ENCODE measurements at regions not wholly inside any gene's neighbourhood (a gene's known extent, or its start where the extent isn't known, plus 50 kb on each side); places are given as distances from the start of the nearest gene placed in this dataset.

- TF ChIP-seq, protein P1, sequence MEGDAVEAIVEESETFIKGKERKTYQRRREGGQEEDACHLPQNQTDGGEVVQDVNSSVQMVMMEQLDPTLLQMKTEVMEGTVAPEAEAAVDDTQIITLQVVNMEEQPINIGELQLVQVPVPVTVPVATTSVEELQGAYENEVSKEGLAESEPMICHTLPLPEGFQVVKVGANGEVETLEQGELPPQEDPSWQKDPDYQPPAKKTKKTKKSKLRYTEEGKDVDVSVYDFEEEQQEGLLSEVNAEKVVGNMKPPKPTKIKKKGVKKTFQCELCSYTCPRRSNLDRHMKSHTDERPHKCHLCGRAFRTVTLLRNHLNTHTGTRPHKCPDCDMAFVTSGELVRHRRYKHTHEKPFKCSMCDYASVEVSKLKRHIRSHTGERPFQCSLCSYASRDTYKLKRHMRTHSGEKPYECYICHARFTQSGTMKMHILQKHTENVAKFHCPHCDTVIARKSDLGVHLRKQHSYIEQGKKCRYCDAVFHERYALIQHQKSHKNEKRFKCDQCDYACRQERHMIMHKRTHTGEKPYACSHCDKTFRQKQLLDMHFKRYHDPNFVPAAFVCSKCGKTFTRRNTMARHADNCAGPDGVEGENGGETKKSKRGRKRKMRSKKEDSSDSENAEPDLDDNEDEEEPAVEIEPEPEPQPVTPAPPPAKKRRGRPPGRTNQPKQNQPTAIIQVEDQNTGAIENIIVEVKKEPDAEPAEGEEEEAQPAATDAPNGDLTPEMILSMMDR (IDR thresholded peaks at IDR 0.05): no peak
- no peak for TF ChIP-seq POLR2A (IDR thresholded peaks at IDR 0.05)
Observed at GRCh38 chr2:443741-444140, 155.8 kb upstream of the ALKAL2 start.
